Parathyroid adenoma (tissue), 2 donors: ENCODE measurements at regions not wholly inside any gene's neighbourhood (a gene's known extent, or its start where the extent isn't known, plus 50 kb on each side); places are given as distances from the start of the nearest gene placed in this dataset.

Experiments used
- H2AFZ ChIP-seq: fragments of 300-600 bp; sonication (generic); one replicate; pipeline ENCODE4 v1.7.0; 2017; ENCODE audit warnings: antibody characterized with exemption, mild to moderate bottlenecking
- H3K27ac ChIP-seq: fragments of 300-600 bp; sonication (generic); one replicate; pipeline ENCODE4 v1.7.0; 2017
- H3K27me3 ChIP-seq: fragments of 300-600 bp; sonication (generic); one replicate; pipeline ENCODE4 v1.7.0; 2017; ENCODE audit warnings: low read length; ENCODE audit not compliant: control insufficient read depth, insufficient read depth
- H3K36me3 ChIP-seq: fragments of 300-600 bp; sonication (generic); one replicate; pipeline ENCODE4 v1.7.0; 2017; ENCODE audit warnings: low read length; ENCODE audit not compliant: control insufficient read depth, insufficient read depth
- H3K4me1 ChIP-seq: fragments of 300-600 bp; sonication (generic); one replicate; pipeline ENCODE4 v1.7.0; 2017; ENCODE audit warnings: control low read depth
- H3K4me2 ChIP-seq: fragments of 300-600 bp; sonication (generic); one replicate; pipeline ENCODE4 v1.7.0; 2017; ENCODE audit warnings: low read length
- H3K4me3 ChIP-seq: fragments of 300-600 bp; sonication (generic); one replicate; pipeline ENCODE4 v1.7.0; 2017; ENCODE audit warnings: low read depth, low read length
- H3K79me2 ChIP-seq: fragments of 300-600 bp; sonication (generic); one replicate; pipeline ENCODE4 v1.7.0; 2017; ENCODE audit warnings: control low read depth
- H3K9ac ChIP-seq: fragments of 300-600 bp; sonication (generic); one replicate; pipeline ENCODE4 v1.7.0; 2017; ENCODE audit warnings: mild to moderate bottlenecking
- H3K9me3 ChIP-seq: fragments of 300-600 bp; sonication (generic); one replicate; pipeline ENCODE4 v1.7.0; 2017; ENCODE audit warnings: low read length; ENCODE audit not compliant: control insufficient read depth
- CTCF ChIP-seq: fragments of 300-600 bp; sonication (generic); IDR thresholded peaks from one replicate; pipeline ENCODE4 v1.7.0; 2017; ENCODE audit warnings: antibody characterized with exemption, mild to moderate bottlenecking
- donor health status: primary hyperparathyroidism.

- Histone ChIP-seq H3K27ac (no peak overlapping the region), H3K9ac (no peak overlapping the region), H3K4me3 (no peak overlapping the region), H3K36me3 (no peaks in the 10 kb centered on the region), H2AFZ (no peak overlapping the region), H3K27me3 (no peaks in the 10 kb centered on the region), H3K4me2 (no peak overlapping the region), H3K4me1 (no peaks in the 10 kb centered on the region), H3K79me2 (no peaks in the 10 kb centered on the region), H3K9me3 (no peaks in the 10 kb centered on the region)
- no peak for TF ChIP-seq CTCF
Observed at GRCh38 chr2:852168-852567, 98.5 kb upstream of the SNTG2 start.

GRCh38 chr2:851680-852079, 99.0 kb upstream of the SNTG2 start:
- no peak for TF ChIP-seq CTCF
- H3K4me2 ChIP-seq, result no peak overlapping the region
- no peaks in the 10 kb centered on the region for H3K9me3 ChIP-seq
- H3K9ac ChIP-seq, result no peak overlapping the region
- H3K4me3 ChIP-seq, result no peak overlapping the region
- H3K36me3 ChIP-seq, result no peaks in the 10 kb centered on the region
- H3K79me2 ChIP-seq, result no peaks in the 10 kb centered on the region
- no peaks in the 10 kb centered on the region for H3K4me1 ChIP-seq
- no peak overlapping the region for H3K27ac ChIP-seq
- no peaks in the 10 kb centered on the region for H3K27me3 ChIP-seq
- H2AFZ ChIP-seq, result no peak overlapping the region

GRCh38 chr2:851078-851477, 99.6 kb upstream of the SNTG2 start:
- Histone ChIP-seq H3K9ac (no peak overlapping the region), H3K36me3 (no peaks in the 10 kb centered on the region), H3K27ac (no peak overlapping the region), H3K9me3 (no peaks in the 10 kb centered on the region), H3K4me3 (no peak overlapping the region), H3K27me3 (no peaks in the 10 kb centered on the region), H3K4me1 (no peaks in the 10 kb centered on the region), H3K4me2 (no peak overlapping the region), H2AFZ (no peak overlapping the region), H3K79me2 (no peaks in the 10 kb centered on the region)
- no peak for TF ChIP-seq CTCF

- no peak for TF ChIP-seq CTCF
- Histone ChIP-seq H3K27ac (no peak overlapping the region), H3K4me3 (no peak overlapping the region), H3K4me2 (no peak overlapping the region), H2AFZ (no peak overlapping the region), H3K9ac (no peak overlapping the region), H3K27me3 (no peaks in the 10 kb centered on the region), H3K36me3 (no peaks in the 10 kb centered on the region), H3K79me2 (no peaks in the 10 kb centered on the region), H3K4me1 (no peaks in the 10 kb centered on the region), H3K9me3 (no peaks in the 10 kb centered on the region)
Observed at GRCh38 chr2:850429-850828, 100.2 kb upstream of the SNTG2 start.

GRCh38 chr2:848099-848498, 102.5 kb upstream of the SNTG2 start:
- no peaks in the 10 kb centered on the region for H3K9me3 ChIP-seq
- TF ChIP-seq CTCF, result no peak
- H3K4me2 ChIP-seq, result no peak overlapping the region
- no peak overlapping the region for H3K4me3 ChIP-seq
- H3K79me2 ChIP-seq, result no peaks in the 10 kb centered on the region
- H3K27me3 ChIP-seq, result no peaks in the 10 kb centered on the region
- no peak overlapping the region for H3K27ac ChIP-seq
- no peak overlapping the region for H2AFZ ChIP-seq
- H3K9ac ChIP-seq, result no peak overlapping the region
- no peaks in the 10 kb centered on the region for H3K36me3 ChIP-seq
- no peaks in the 10 kb centered on the region for H3K4me1 ChIP-seq
